OCI-LY1 (cell line): ENCODE measurements at regions not wholly inside any gene's neighbourhood (a gene's known extent, or its start where the extent isn't known, plus 50 kb on each side); places are given as distances from the start of the nearest gene placed in this dataset.

ENCODE experiments used
- CTCF ChIP-seq: fragments of 200-600 bp; sonication (generic), shearing (Covaris generic); IDR thresholded peaks from 2 replicates; pipeline ENCODE4 v1.5.1; 2017; ENCODE audit warnings: mild to moderate bottlenecking, antibody characterized with exemption, low read length, moderate library complexity, mixed read lengths
- EZH2 ChIP-seq: fragments of 200-600 bp; sonication (generic), shearing (Covaris generic); IDR thresholded peaks from 2 replicates; pipeline ENCODE4 v1.8.0; 2017; ENCODE audit warnings: borderline replicate concordance, mixed run types, mild to moderate bottlenecking, antibody characterized with exemption, low read length, moderate library complexity, mixed read lengths

- TF ChIP-seq CTCF (no peak), EZH2 (no peak)
Measured at GRCh38 chr11:127269911-127270310, 269.3 kb upstream of the KIRREL3 start.
